K562 (cell line): ENCODE measurements at regions not wholly inside any gene's neighbourhood (a gene's known extent, or its start where the extent isn't known, plus 50 kb on each side); places are given as distances from the start of the nearest gene placed in this dataset.

ENCODE experiments used
- ATAC-seq: fragments of 200-7000 bp; cut with Tn5 transposase; 3 replicates; pipeline ENCODE4 v1.9.1; 2020; ENCODE audit warnings: moderate library complexity
- BruUV-seq: library from RNA; stranded (reverse); fragments of 400-500 nt; replicated peaks from 2 replicates; lab custom pipeline; 2021; lab: Mats Ljungman, UMichigan
- CTCF ChIA-PET: fragments of 300-600 bp; formaldehyde crosslinking; extraction: SDS; loops from one replicate; lab custom pipeline; 2021; ENCODE audit warnings: low intra/inter-chr PET ratio; lab: Yijun Ruan, JAX
- POLR2A ChIA-PET: fragments of 300-600, 350-650 bp; sonication (Branson Sonifier 250); formaldehyde crosslinking; extraction: SDS; loops from one replicate; lab custom pipeline; 2021; ENCODE audit warnings: antibody characterized with exemption, inconsistent platforms; lab: Yijun Ruan, JAX
- DNase-seq, 4 experiments: peaks; one replicate each; pipeline versions ENCODE4 v3.0.0 to v3.0.0-alpha.2; 2011 to 2018; ENCODE audit warnings: low spot score in 3 of 4, mixed read lengths in 3 of 4; ENCODE audit errors: extremely low read depth in 1 of 4
- FAIRE-seq: peaks from 2 replicates; lab custom pipeline; 2011; peaks lifted over from hg19 to GRCh38; lab: Jason Lieb, UNC
- H2AFZ ChIP-seq: 2 replicates; pipeline ENCODE4 v1.6.0; 2011; ENCODE audit warnings: low read depth, low read length, control low read depth, inconsistent platforms
- H3K27ac ChIP-seq: fragments of 200-600 bp; 3 replicates; pipeline ENCODE4 v1.8.0; 2011; ENCODE audit warnings: low read depth, mild to moderate bottlenecking, control low read depth, inconsistent platforms, low read length, moderate library complexity, mixed read lengths; ENCODE audit errors: extremely low read depth
- H3K27me3 ChIP-seq, 2 experiments: fragments of 300-600 bp in 1 of 2; 2 replicates in 1 of 2; 3 replicates in 1 of 2; pipeline versions ENCODE4 v1.6.0 to v1.8.0; 2011; ENCODE audit warnings: inconsistent platforms in 2 of 2, low read length in 2 of 2, mild to moderate bottlenecking in 1 of 2, mixed read lengths in 1 of 2, moderate library complexity in 1 of 2; ENCODE audit not compliant: control insufficient read depth in 2 of 2, insufficient read depth in 2 of 2
- H3K36me3 ChIP-seq: fragments of 300-600 bp; 3 replicates; pipeline ENCODE4 v1.8.0; 2011; ENCODE audit warnings: mild to moderate bottlenecking, low read length, inconsistent platforms; ENCODE audit not compliant: control insufficient read depth, insufficient read depth
- H3K4me1 ChIP-seq, 2 experiments: fragments of 200-600 bp in 1 of 2; replicated peaks in 1 of 2; 2 replicates in 1 of 2; 3 replicates in 1 of 2; pipeline versions ENCODE4 v1.5.1 to v1.8.0; 2011; ENCODE audit warnings: inconsistent platforms in 2 of 2, low read length in 2 of 2, mild to moderate bottlenecking in 1 of 2, mixed read lengths in 1 of 2, moderate library complexity in 1 of 2; ENCODE audit not compliant: control insufficient read depth in 2 of 2, insufficient read depth in 2 of 2
- H3K4me2 ChIP-seq: 2 replicates; pipeline ENCODE4 v1.6.1; 2011; ENCODE audit warnings: low read length, control low read depth, inconsistent platforms, mixed read lengths; ENCODE audit not compliant: insufficient read depth
- H3K4me3 ChIP-seq: fragments of 200-600 bp; sonication (generic), shearing (Covaris generic); 2 replicates; pipeline ENCODE4 v1.5.1; 2016; ENCODE audit warnings: control low read depth, inconsistent platforms
- H3K79me2 ChIP-seq: fragments of 200-600 bp; 3 replicates; pipeline ENCODE4 v1.8.0; 2011; ENCODE audit warnings: low read length, inconsistent platforms; ENCODE audit not compliant: control insufficient read depth, insufficient read depth
- H3K9ac ChIP-seq, 2 experiments: 2 replicates each; pipeline versions ENCODE4 v1.6.0 to v1.6.1; 2011; ENCODE audit warnings: low read depth in 2 of 2, low read length in 2 of 2, control low read depth in 1 of 2, inconsistent platforms in 1 of 2, mild to moderate bottlenecking in 1 of 2, mixed read lengths in 1 of 2; ENCODE audit not compliant: insufficient read depth in 1 of 2
- H3K9me1 ChIP-seq: one replicate; pipeline ENCODE4 v1.6.0; 2011; ENCODE audit warnings: inconsistent platforms, mild to moderate bottlenecking, low read length, moderate library complexity; ENCODE audit not compliant: control insufficient read depth, insufficient read depth
- H3K9me3 ChIP-seq: replicated peaks from 2 replicates; pipeline ENCODE4 v1.5.1; 2011; ENCODE audit warnings: low read depth, low read length, inconsistent platforms; ENCODE audit not compliant: control insufficient read depth, insufficient read depth
- H4K20me1 ChIP-seq: replicated peaks from 2 replicates; pipeline ENCODE4 v1.6.1; 2011; ENCODE audit warnings: low read length, inconsistent platforms, mixed read lengths; ENCODE audit not compliant: control insufficient read depth, insufficient read depth
- ATF1 ChIP-seq, 2 experiments: fragments of 450-650 bp in 1 of 2; IDR thresholded peaks; 2 replicates each; pipeline ENCODE4 v1.6.1; 2016; ENCODE audit warnings: missing compliant biosample characterization in 1 of 2, missing genetic modification characterization in 1 of 2
- BCOR ChIP-seq: fragments of 450-650 bp; IDR thresholded peaks from 2 replicates; pipeline ENCODE4 v1.6.1; 2016
- DMBX1 ChIP-seq: fragments of 250-450 bp; sonication (Bioruptor Pico); IDR thresholded peaks from 2 replicates; pipeline ENCODE4 v1.8.0; 2022; ENCODE audit warnings: inconsistent platforms, mild to moderate bottlenecking, moderate library complexity, borderline replicate concordance
- ELF4 ChIP-seq: fragments of 450-650 bp; formaldehyde crosslinking; IDR thresholded peaks from 2 replicates; pipeline ENCODE4 v1.4.0; 2022; ENCODE audit warnings: missing genetic modification characterization
- ETS1 ChIP-seq: conservative IDR thresholded peaks from 2 replicates; pipeline ENCODE4 v1.6.1; 2011; ENCODE audit warnings: low read depth, mild to moderate bottlenecking, low read length; ENCODE audit not compliant: control insufficient read depth
- FIP1L1 ChIP-seq: fragments of 200-400 bp; formaldehyde crosslinking; IDR thresholded peaks from 2 replicates; pipeline ENCODE4 v1.6.1; 2018; ENCODE audit warnings: mild to moderate bottlenecking, low read depth, low read length; ENCODE audit not compliant: poor library complexity, severe bottlenecking
- FOXP1 ChIP-seq: sonication (generic); formaldehyde crosslinking; IDR thresholded peaks from 2 replicates; pipeline ENCODE4 v1.8.0; 2022; ENCODE audit warnings: mild to moderate bottlenecking, missing genetic modification reagents
- HDAC8 ChIP-seq: fragments of 450-650 bp; IDR thresholded peaks from 2 replicates; pipeline ENCODE4 v1.6.1; 2016; ENCODE audit warnings: mild to moderate bottlenecking, missing genetic modification characterization, moderate library complexity, missing compliant biosample characterization
- HSF4 ChIP-seq: fragments of 250-450 bp; sonication (Bioruptor Pico); IDR thresholded peaks from 2 replicates; pipeline ENCODE4 v2.1.2; 2022; ENCODE audit warnings: mild to moderate bottlenecking, moderate library complexity, borderline replicate concordance
- MECOM ChIP-seq: fragments of 250-450 bp; sonication (Bioruptor Pico); IDR thresholded peaks from 2 replicates; pipeline ENCODE4 v1.8.0; 2022; ENCODE audit warnings: inconsistent platforms
- MITF ChIP-seq: IDR thresholded peaks from 2 replicates; pipeline ENCODE4 v1.6.1; 2014; ENCODE audit warnings: antibody characterized with exemption
- MTA2 ChIP-seq: fragments of 450-650 bp; IDR thresholded peaks from 2 replicates; pipeline ENCODE4 v1.6.1; 2016; ENCODE audit warnings: low read depth
- NR2C1 ChIP-seq, 2 experiments: fragments of 450-650 bp; IDR thresholded peaks; 2 replicates each; pipeline ENCODE4 v1.6.1; 2017; ENCODE audit warnings: mild to moderate bottlenecking in 2 of 2, antibody characterized with exemption in 1 of 2, inconsistent platforms in 1 of 2, missing compliant biosample characterization in 1 of 2, missing genetic modification characterization in 1 of 2
- RFX5 ChIP-seq: IDR thresholded peaks from 2 replicates; pipeline ENCODE4 v1.6.1; 2011; ENCODE audit warnings: low read depth, mild to moderate bottlenecking, improper control_type of control experiment, low read length
- TAF9B ChIP-seq: fragments of 450-650 bp; IDR thresholded peaks from 2 replicates; pipeline ENCODE4 v1.6.1; 2018; ENCODE audit warnings: mild to moderate bottlenecking; ENCODE audit not compliant: partially characterized antibody
- ZKSCAN8 ChIP-seq: fragments of 200-800 bp; sonication (Bioruptor generic); IDR thresholded peaks from 2 replicates; pipeline ENCODE4 v1.6.1; 2016; ENCODE audit warnings: missing genetic modification characterization, missing compliant biosample characterization
- ZNF12 ChIP-seq: sonication (generic); formaldehyde crosslinking; IDR thresholded peaks from 2 replicates; pipeline ENCODE4 v1.4.0; 2020; ENCODE audit warnings: mild to moderate bottlenecking, missing genetic modification reagents
- WGBS: fragments of 100-300 bp; shearing (Covaris generic); methylation state at CpG from one replicate; pipeline ENCODE4 v1.1.6; 2016; ENCODE audit warnings: low coverage, mixed read lengths; ENCODE audit not compliant: insufficient coverage; ENCODE audit errors: missing lambda C conversion rate; 5-methylcytosine and 5-hydroxymethylcytosine counted together
- in situ Hi-C: fragments of 300-500 bp; cut with MboI; formaldehyde crosslinking; loops from 4 replicates; pipeline ENCODE4 v1.15.0; 2018; ENCODE audit warnings: inconsistent platforms, mixed read lengths
- intact Hi-C: fragments of 100-400 bp; cut with micrococcal nuclease; formaldehyde crosslinking; loops from 2 replicates; pipeline ENCODE4 v1.14.2; 2022

GRCh38 chr1:94612525-94613204 is 71.1 kb upstream of the F3 start:
- H3K27me3 ChIP-seq: peaks cover 0 to 4% of the 10 kb centered on the region in 2 experiments; a peak in 2 of 5 replicates
- no peaks in the 10 kb centered on the region for H3K36me3 ChIP-seq
- H3K4me2 ChIP-seq: no peak overlapping the region
- CTCF ChIA-PET: no interaction called here
- no peaks in the 10 kb centered on the region for H3K9me1 ChIP-seq
- BruUV-seq: no TSS peak
- H3K79me2 ChIP-seq: no peaks in the 10 kb centered on the region
- ATAC-seq (no peak), DNase-seq (no peak), FAIRE-seq (no peak)
- no peaks in the 10 kb centered on the region for H3K9me3 ChIP-seq
- intact Hi-C loops: no loop called here
- WGBS: 42% methylated on average over 4 of the region's 7 CpGs
- no peak overlapping the region for H2AFZ ChIP-seq
- H3K4me3 ChIP-seq: no peak overlapping the region
- H3K27ac ChIP-seq: no peak overlapping the region
- peaks cover 0 to 15% of the 10 kb centered on the region in 2 experiments; a peak in 2 of 5 replicates for H3K4me1 ChIP-seq
- no peaks in the 10 kb centered on the region for H4K20me1 ChIP-seq
- in situ Hi-C loops: no loop called here
- H3K9ac ChIP-seq: no peak overlapping the region
- POLR2A ChIA-PET: interaction anchor here (0.7 kb wide), 1 partner anchor 10 kb away, joined by 3 read pairs; no protein-coding TSS in a partner anchor
- TF ChIP-seq MECOM (CRISPR knock-in tag) (peak; percentile 34; the same call in 1 of the 2 replicates), ATF1 (CRISPR knock-in tag; IDR thresholded peaks at IDR 0.05) (no peak), ATF1 (tag; IDR thresholded peaks at IDR 0.05) (no peak), HDAC8 (tag) (peak; percentile 68; the same call in 1 of the 2 replicates), MITF (no peak), DMBX1 (CRISPR knock-in tag) (peak; percentile 97), ELF4 (no peak), FIP1L1 (no peak), NR2C1 (IDR thresholded peaks at IDR 0.05) (no peak; the same call in 1 of the 2 replicates), NR2C1 (tag; IDR thresholded peaks at IDR 0.05) (peak; percentile 92), MTA2 (no peak), ZKSCAN8 (CRISPR knock-in tag) (no peak), BCOR (no peak), FOXP1 (CRISPR knock-in tag) (no peak), TAF9B (no peak), ETS1 (no peak), RFX5 (no peak), ZNF12 (CRISPR knock-in tag) (no peak), HSF4 (CRISPR knock-in tag) (peak; percentile 49; the same call in 1 of the 2 replicates)
